Progenitor cell of endocrine pancreas (in vitro differentiated cells): ENCODE measurements at regions not wholly inside any gene's neighbourhood (a gene's known extent, or its start where the extent isn't known, plus 50 kb on each side); places are given as distances from the start of the nearest gene placed in this dataset.
"Not testable (repeated sequence)": the region's sequence is repeated elsewhere in the genome, so short reads cannot be mapped to it uniquely, and the experiment has no call there.

ENCODE experiments used
- DNase-seq: peaks from one replicate; pipeline ENCODE4 v3.0.0; 2021; ENCODE audit warnings: low spot score; ENCODE audit not compliant: unreplicated experiment
- H3K27ac Mint-ChIP-seq: 2 replicates; pipeline ENCODE4 v1.8.0; 2021; ENCODE audit warnings: mild to moderate bottlenecking, moderate library complexity, mixed read lengths
- H3K27me3 Mint-ChIP-seq: 2 replicates; pipeline ENCODE4 v1.8.0; 2021; ENCODE audit warnings: mixed read lengths
- H3K36me3 Mint-ChIP-seq: 2 replicates; pipeline ENCODE4 v1.8.0; 2022; ENCODE audit warnings: mixed read lengths; ENCODE audit not compliant: insufficient read depth
- H3K4me1 Mint-ChIP-seq: 2 replicates; pipeline ENCODE4 v1.8.0; 2021; ENCODE audit warnings: low read depth, mixed read lengths
- H3K4me3 Mint-ChIP-seq: 2 replicates; pipeline ENCODE4 v1.8.0; 2021; ENCODE audit warnings: low read depth, mild to moderate bottlenecking, moderate library complexity, mixed read lengths
- H3K9me3 Mint-ChIP-seq: 2 replicates; pipeline ENCODE4 v1.8.0; 2021; ENCODE audit warnings: low read depth, mixed read lengths
- CTCF ChIP-seq: fragments of 200-600 bp; sonication (generic); IDR thresholded peaks from one replicate; pipeline ENCODE4 v1.5.0; 2021; ENCODE audit warnings: antibody characterized with exemption, mild to moderate bottlenecking; ENCODE audit not compliant: unreplicated experiment

DNA sequence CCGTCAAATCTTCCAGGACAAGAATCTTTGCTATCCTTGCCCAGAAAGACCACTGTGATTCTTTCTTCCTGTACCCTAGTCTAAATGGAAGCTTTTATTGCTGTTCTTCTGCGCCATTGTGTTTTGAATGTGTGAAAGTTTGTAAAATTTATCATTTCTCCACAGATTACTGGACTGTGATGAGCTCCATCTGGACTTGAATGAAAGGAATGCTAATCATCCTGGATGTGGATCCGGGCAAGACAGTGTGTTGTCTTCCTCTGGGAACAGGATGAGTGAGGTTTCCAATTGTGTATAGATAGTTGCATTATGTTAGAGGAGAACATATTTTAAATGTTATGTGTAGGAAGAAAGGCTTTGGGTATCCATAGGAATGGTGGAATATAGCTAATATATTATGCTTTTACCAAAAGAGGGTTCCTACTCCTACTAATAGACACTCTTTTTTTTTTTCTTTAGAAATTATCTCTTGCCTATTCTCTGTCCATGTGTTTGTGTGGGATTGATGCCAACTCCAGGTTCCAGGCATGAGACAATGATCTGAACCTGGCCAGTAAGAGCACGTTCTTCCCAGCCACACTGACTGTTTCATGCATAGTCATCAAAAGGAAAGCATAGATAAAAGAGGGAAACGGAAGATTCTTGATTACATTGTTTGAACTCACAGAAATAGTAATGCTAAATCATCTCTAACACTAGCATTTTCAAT, 803.6 kb upstream of the ADGRL3 start:
- H3K27me3 Mint-ChIP-seq = no peaks in the 10 kb centered on the region
- no peak for DNase-seq
- peaks cover 7% of the 10 kb centered on the region for H3K9me3 Mint-ChIP-seq
- H3K36me3 Mint-ChIP-seq = no peaks in the 10 kb centered on the region
- no peak overlapping the region for H3K27ac Mint-ChIP-seq
- no peak overlapping the region for H3K4me3 Mint-ChIP-seq
- no peak for TF ChIP-seq CTCF
- H3K4me1 Mint-ChIP-seq = peaks cover 2% of the 10 kb centered on the region

- no peaks in the 10 kb centered on the region for H3K27me3 Mint-ChIP-seq
- peaks cover 2% of the 10 kb centered on the region for H3K4me1 Mint-ChIP-seq
- H3K9me3 Mint-ChIP-seq = no peaks in the 10 kb centered on the region
- no peak overlapping the region for H3K27ac Mint-ChIP-seq
- no peak for TF ChIP-seq CTCF
- DNase-seq = no peak
- no peaks in the 10 kb centered on the region for H3K36me3 Mint-ChIP-seq
- no peak overlapping the region for H3K4me3 Mint-ChIP-seq
Measured at GRCh38 chr4:60400593-60400992, 799.5 kb upstream of the ADGRL3 start.

GRCh38 chr4:60404027-60404426, 796.1 kb upstream of the ADGRL3 start:
- Mint-ChIP-seq H3K27me3 (no peaks in the 10 kb centered on the region), H3K9me3 (peaks cover 4% of the 10 kb centered on the region), H3K4me3 (no peak overlapping the region), H3K27ac (no peak overlapping the region), H3K4me1 (peaks cover 2% of the 10 kb centered on the region), H3K36me3 (no peaks in the 10 kb centered on the region)
- TF ChIP-seq CTCF = no peak
- no peak for DNase-seq

DNA sequence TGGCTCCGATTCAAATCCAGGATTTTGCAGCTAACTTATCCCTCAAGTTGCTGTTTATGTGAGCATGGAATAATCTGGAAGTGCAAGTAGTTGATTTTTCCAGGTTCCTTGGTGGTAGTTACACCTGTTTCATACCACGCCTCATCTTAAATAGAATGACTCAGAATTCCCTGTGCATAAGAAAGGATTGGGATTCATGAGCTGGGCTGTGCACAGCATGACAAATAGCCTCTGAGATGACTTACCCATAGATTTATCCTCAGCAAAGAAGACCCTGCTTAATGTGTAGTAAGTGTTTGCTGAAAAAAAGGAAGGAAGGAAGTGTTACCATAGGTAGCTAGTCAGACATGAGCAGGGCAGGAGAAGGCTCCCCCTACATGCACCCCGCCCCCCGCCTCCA, 777.7 kb upstream of the ADGRL3 start:
- no peaks in the 10 kb centered on the region for H3K27me3 Mint-ChIP-seq
- H3K4me1 Mint-ChIP-seq = no peaks in the 10 kb centered on the region
- H3K9me3 Mint-ChIP-seq = peaks cover 5% of the 10 kb centered on the region
- no peak overlapping the region for H3K27ac Mint-ChIP-seq
- no peak for DNase-seq
- no peaks in the 10 kb centered on the region for H3K36me3 Mint-ChIP-seq
- H3K4me3 Mint-ChIP-seq = no peak overlapping the region
- TF ChIP-seq CTCF = no peak

DNA sequence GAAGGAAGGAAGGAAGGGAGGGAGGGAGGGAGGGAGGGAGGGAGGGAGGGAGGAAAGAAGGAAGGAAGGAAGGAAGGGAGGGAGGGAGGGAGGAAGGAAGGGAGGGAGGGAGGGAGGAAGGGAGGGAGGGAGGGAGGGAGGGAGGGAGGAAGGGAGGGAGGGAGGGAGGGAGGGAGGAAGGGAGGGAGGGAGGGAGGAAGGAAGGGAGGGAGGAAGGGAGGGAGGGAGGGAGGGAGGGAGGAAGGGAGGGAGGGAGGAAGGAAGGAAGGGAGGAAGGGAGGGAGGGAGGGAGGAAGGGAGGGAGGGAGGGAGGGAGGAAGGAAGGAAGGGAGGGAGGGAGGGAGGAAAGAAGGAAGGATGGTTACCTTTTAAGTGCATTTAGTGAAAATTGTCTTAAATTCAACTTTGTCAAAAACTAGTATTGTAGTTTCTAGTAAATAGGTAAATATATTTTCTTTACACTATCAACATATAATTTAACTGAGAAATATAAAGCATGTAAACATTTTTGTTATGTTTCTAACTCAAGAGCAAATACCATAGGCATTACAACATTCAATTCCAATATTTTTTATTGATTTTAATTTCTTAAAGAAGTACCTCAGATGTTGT, 776.4 kb upstream of the ADGRL3 start:
- H3K27ac Mint-ChIP-seq, H3K4me3 Mint-ChIP-seq, H3K27me3 Mint-ChIP-seq, H3K4me1 Mint-ChIP-seq, H3K36me3 Mint-ChIP-seq, H3K9me3 Mint-ChIP-seq, DNase-seq: not testable (repeated sequence)

DNA sequence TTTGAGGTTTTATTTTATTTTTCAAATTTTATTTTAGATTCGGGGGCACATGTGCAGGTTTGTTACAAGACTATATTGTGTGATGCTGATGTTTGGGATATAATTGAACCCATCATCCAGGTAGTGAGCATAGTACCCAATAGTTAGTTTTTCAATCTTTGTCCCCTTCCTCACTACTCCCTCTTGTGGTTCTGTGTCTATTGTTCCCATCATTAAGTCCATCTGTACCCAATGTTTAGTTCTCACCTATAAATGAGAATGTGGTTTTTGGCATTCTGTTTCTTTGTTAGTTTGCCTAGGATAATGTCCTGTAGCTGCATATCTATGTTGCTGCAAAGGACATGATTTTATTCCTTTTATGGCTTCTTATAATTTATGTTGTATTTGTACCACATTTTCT, 767.2 kb upstream of the ADGRL3 start:
- Mint-ChIP-seq H3K4me1 (no peaks in the 10 kb centered on the region), H3K36me3 (no peaks in the 10 kb centered on the region), H3K4me3 (no peak overlapping the region), H3K27me3 (no peaks in the 10 kb centered on the region), H3K27ac (no peak overlapping the region), H3K9me3 (peaks cover 8% of the 10 kb centered on the region)
- no peak for TF ChIP-seq CTCF
- DNase-seq = no peak
